OCI-LY7 (cell line): ENCODE measurements at regions not wholly inside any gene's neighbourhood (a gene's known extent, or its start where the extent isn't known, plus 50 kb on each side); places are given as distances from the start of the nearest gene placed in this dataset.

Experiments used
- EZH2phosphoT487 ChIP-seq: fragments of 200-600 bp; sonication (generic); IDR thresholded peaks from 2 replicates; pipeline ENCODE4 v1.6.1; 2018; ENCODE audit warnings: low read depth, borderline replicate concordance, mild to moderate bottlenecking, mixed run types, antibody characterized with exemption, low read length, moderate library complexity, mixed read lengths
- TF ChIP-seq, protein P1 (sequence below): fragments of 200-600 bp; sonication (generic); conservative IDR thresholded peaks from 2 replicates; pipeline ENCODE4 v1.5.1; 2014; ENCODE audit warnings: mild to moderate bottlenecking, antibody characterized with exemption, low read length, moderate library complexity, mixed read lengths

DNA sequence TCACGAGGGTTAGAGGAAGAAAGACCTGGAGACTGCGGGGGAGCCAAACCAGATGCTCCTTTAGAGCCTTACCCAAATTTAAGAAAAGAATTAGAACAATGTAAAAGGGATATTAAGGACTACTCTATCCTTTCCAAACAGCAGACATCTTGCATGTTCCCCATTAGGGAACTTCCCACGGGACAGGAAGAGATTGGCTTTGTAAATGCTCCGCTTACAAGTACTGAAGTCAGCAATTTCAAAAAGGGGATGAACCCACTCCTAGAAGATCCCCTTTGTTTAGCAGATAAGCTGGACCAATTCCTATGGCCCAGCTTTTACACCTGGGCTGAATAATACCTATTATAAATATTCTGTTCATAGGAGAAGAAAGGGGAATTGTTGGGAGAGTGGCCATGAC is 74.2 kb downstream of the APOBEC1 start:
- TF ChIP-seq, protein P1, sequence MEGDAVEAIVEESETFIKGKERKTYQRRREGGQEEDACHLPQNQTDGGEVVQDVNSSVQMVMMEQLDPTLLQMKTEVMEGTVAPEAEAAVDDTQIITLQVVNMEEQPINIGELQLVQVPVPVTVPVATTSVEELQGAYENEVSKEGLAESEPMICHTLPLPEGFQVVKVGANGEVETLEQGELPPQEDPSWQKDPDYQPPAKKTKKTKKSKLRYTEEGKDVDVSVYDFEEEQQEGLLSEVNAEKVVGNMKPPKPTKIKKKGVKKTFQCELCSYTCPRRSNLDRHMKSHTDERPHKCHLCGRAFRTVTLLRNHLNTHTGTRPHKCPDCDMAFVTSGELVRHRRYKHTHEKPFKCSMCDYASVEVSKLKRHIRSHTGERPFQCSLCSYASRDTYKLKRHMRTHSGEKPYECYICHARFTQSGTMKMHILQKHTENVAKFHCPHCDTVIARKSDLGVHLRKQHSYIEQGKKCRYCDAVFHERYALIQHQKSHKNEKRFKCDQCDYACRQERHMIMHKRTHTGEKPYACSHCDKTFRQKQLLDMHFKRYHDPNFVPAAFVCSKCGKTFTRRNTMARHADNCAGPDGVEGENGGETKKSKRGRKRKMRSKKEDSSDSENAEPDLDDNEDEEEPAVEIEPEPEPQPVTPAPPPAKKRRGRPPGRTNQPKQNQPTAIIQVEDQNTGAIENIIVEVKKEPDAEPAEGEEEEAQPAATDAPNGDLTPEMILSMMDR = no peak
- TF ChIP-seq EZH2phosphoT487 = no peak
